ENCODE measurements at regions not wholly inside any gene's neighbourhood (a gene's known extent, or its start where the extent isn't known, plus 50 kb on each side); places are given as distances from the start of the nearest gene placed in this dataset.

GRCh38 chr15:79172801-79173460 is 82.4 kb upstream of the RASGRF1 start:
- H3K9ac ChIP-seq (ENCODE audit: extremely low read depth, low read length, poor library complexity, severe bottlenecking) = no peak overlapping the region
- WGBS, 2 experiments (ENCODE audit: insufficient coverage in 1 of 2, insufficient read length in 1 of 2) = 83 to 88% methylated on average over 6 to 10 of the region's 10 CpGs
- H3K4me1 Mint-ChIP-seq = peaks cover 39% of the 10 kb centered on the region
- H3K9me3 ChIP-seq (ENCODE audit: control insufficient read depth, low read length) = no peaks in the 10 kb centered on the region
- H3K4me1 ChIP-seq (ENCODE audit: control insufficient read depth, insufficient read depth, low read length) = peaks cover 13% of the 10 kb centered on the region
- no peaks in the 10 kb centered on the region for H3K36me3 Mint-ChIP-seq (ENCODE audit: low read depth)
- DNase-seq = peak; percentile 46
- H3K27me3 Mint-ChIP-seq (ENCODE audit: insufficient read depth) = peaks cover 8% of the 10 kb centered on the region
- H3K27me3 ChIP-seq (ENCODE audit: control insufficient read depth, insufficient read depth, low read length, poor library complexity, severe bottlenecking) = no peaks in the 10 kb centered on the region
- no peak for TF ChIP-seq CTCF (conservative IDR thresholded peaks at IDR 0.05)
- H3K27ac ChIP-seq (ENCODE audit: low read depth, low read length) = no peak overlapping the region
- H3K4me3 ChIP-seq (ENCODE audit: low read length) = no peak overlapping the region
- no peaks in the 10 kb centered on the region for H3K36me3 ChIP-seq (ENCODE audit: control insufficient read depth, insufficient read depth, low read length)
- H3K4me3 Mint-ChIP-seq = no peak overlapping the region
- H3K9me3 Mint-ChIP-seq = no peaks in the 10 kb centered on the region
- peak overlapping the region; percentile 56 for H3K27ac Mint-ChIP-seq

- peak; percentile 73 for TF ChIP-seq CTCF (conservative IDR thresholded peaks at IDR 0.05)
- no peak overlapping the region for H3K27ac ChIP-seq (ENCODE audit: low read depth, low read length)
- Mint-ChIP-seq H3K4me3 (no peak overlapping the region), H3K27me3 (ENCODE audit: insufficient read depth) (peaks cover 8% of the 10 kb centered on the region), H3K9me3 (no peaks in the 10 kb centered on the region), H3K36me3 (ENCODE audit: low read depth) (no peaks in the 10 kb centered on the region), H3K27ac (peak overlapping the region; percentile 91), H3K4me1 (peaks cover 39% of the 10 kb centered on the region)
- H3K4me3 ChIP-seq (ENCODE audit: low read length) = no peak overlapping the region
- H3K4me1 ChIP-seq (ENCODE audit: control insufficient read depth, insufficient read depth, low read length) = peaks cover 13% of the 10 kb centered on the region
- no peak overlapping the region for H3K9ac ChIP-seq (ENCODE audit: extremely low read depth, low read length, poor library complexity, severe bottlenecking)
- DNase-seq = peak; percentile 84
- H3K36me3 ChIP-seq (ENCODE audit: control insufficient read depth, insufficient read depth, low read length) = no peaks in the 10 kb centered on the region
- 85 to 87% methylated on average over 7 of the region's 7 CpGs for WGBS, 2 experiments (ENCODE audit: insufficient coverage in 1 of 2, insufficient read length in 1 of 2)
- no peaks in the 10 kb centered on the region for H3K27me3 ChIP-seq (ENCODE audit: control insufficient read depth, insufficient read depth, low read length, poor library complexity, severe bottlenecking)
- H3K9me3 ChIP-seq (ENCODE audit: control insufficient read depth, low read length) = no peaks in the 10 kb centered on the region
Measured at GRCh38 chr15:79172032-79172481, 81.5 kb upstream of the RASGRF1 start.

DNA sequence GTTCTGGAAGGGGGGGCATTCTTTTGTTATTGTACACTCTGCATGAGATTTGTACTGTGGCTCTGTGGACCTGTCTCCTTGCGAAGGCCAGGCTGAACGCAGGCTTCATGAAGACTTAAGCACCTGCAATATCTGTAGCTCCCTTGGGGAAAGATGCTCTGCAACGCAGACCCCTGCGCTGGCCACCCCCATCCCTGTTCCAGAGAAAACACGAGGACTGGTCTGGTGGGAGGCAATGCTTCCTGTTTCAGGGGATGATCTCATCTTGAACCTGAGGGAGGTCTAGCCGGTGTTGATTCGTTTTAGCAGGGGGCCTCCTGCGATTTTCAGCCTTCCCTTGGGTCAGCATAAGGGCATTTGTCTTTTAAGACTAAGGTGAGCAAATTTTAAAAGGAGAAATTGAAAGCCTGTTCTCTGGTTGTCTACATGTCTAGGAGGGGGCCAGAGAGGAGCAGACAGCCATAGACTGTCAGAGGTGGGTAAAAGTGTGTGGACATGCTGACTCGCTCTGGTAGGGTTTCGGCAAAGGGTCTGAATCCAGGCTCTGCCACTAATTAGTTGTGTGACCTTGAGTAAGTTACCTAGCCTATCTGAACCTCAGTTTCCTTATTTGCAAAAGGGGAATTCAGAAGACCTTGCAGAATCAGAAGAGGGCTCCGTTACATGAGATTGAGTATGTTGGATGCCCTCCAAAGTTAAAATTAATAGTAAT is 80.9 kb upstream of the RASGRF1 start:
- Mint-ChIP-seq H3K27me3 (ENCODE audit: insufficient read depth) (peaks cover 4% of the 10 kb centered on the region), H3K4me1 (peaks cover 39% of the 10 kb centered on the region), H3K4me3 (peak overlapping the region; percentile 31), H3K9me3 (no peaks in the 10 kb centered on the region), H3K36me3 (ENCODE audit: low read depth) (no peaks in the 10 kb centered on the region), H3K27ac (peak overlapping the region; percentile 91)
- 56 to 57% methylated on average over 7 to 11 of the region's 11 CpGs for WGBS, 2 experiments (ENCODE audit: insufficient coverage in 1 of 2, insufficient read length in 1 of 2)
- peak; percentile 78 for DNase-seq
- H3K9ac ChIP-seq (ENCODE audit: extremely low read depth, low read length, poor library complexity, severe bottlenecking) = no peak overlapping the region
- TF ChIP-seq CTCF (conservative IDR thresholded peaks at IDR 0.05) = no peak
- peak overlapping the region; percentile 42 for H3K4me3 ChIP-seq (ENCODE audit: low read length)
- H3K9me3 ChIP-seq (ENCODE audit: control insufficient read depth, low read length) = no peaks in the 10 kb centered on the region
- no peak overlapping the region for H3K27ac ChIP-seq (ENCODE audit: low read depth, low read length)
- H3K36me3 ChIP-seq (ENCODE audit: control insufficient read depth, insufficient read depth, low read length) = no peaks in the 10 kb centered on the region
- no peaks in the 10 kb centered on the region for H3K27me3 ChIP-seq (ENCODE audit: control insufficient read depth, insufficient read depth, low read length, poor library complexity, severe bottlenecking)
- H3K4me1 ChIP-seq (ENCODE audit: control insufficient read depth, insufficient read depth, low read length) = peaks cover 13% of the 10 kb centered on the region

Data from endodermal cell (in vitro differentiated cells).